Effector memory CD8-positive, alpha-beta T cell (primary cell): ENCODE measurements at regions not wholly inside any gene's neighbourhood (a gene's known extent, or its start where the extent isn't known, plus 50 kb on each side); places are given as distances from the start of the nearest gene placed in this dataset.

Source experiments
- ATAC-seq: fragments of 150-1000 bp; cut with Tn5 transposase; replicated peaks from 2 replicates; pipeline ENCODE4 v1.10.0; 2021; ENCODE audit warnings: mild to moderate bottlenecking, moderate library complexity
- DNase-seq, 3 experiments: peaks; one replicate each; pipeline ENCODE4 v3.0.0; 2021
- H3K27ac Mint-ChIP-seq, 2 donors: one replicate each; pipeline ENCODE4 v1.8.0; 2022; ENCODE audit warnings: mild to moderate bottlenecking in 2 of 2, mixed read lengths in 2 of 2, moderate library complexity in 2 of 2
- H3K27me3 Mint-ChIP-seq, 2 donors: one replicate each; pipeline ENCODE4 v1.8.0; 2022; ENCODE audit warnings: mixed read lengths in 2 of 2
- H3K36me3 Mint-ChIP-seq: one replicate; pipeline ENCODE4 v1.8.0; 2022; ENCODE audit warnings: mild to moderate bottlenecking, moderate library complexity, mixed read lengths; ENCODE audit not compliant: insufficient read depth
- H3K4me1 Mint-ChIP-seq, 2 donors: one replicate each; pipeline ENCODE4 v1.8.0; 2022; ENCODE audit warnings: low read depth in 2 of 2, mixed read lengths in 2 of 2
- H3K4me3 Mint-ChIP-seq, 2 donors: one replicate each; pipeline ENCODE4 v1.8.0; 2022; ENCODE audit warnings: mild to moderate bottlenecking in 2 of 2, mixed read lengths in 2 of 2, moderate library complexity in 2 of 2
- H3K9me3 Mint-ChIP-seq, 2 donors: one replicate each; pipeline ENCODE4 v1.8.0; 2022; ENCODE audit warnings: mixed read lengths in 2 of 2

- DNase-seq, result no peak
- no peak overlapping the region for H3K27ac Mint-ChIP-seq
- ATAC-seq, result no peak
- H3K9me3 Mint-ChIP-seq, result peaks cover 2 to 7% of the 10 kb centered on the region in 2 donors
- no peaks in the 10 kb centered on the region for H3K36me3 Mint-ChIP-seq
- H3K27me3 Mint-ChIP-seq, result peaks cover 5 to 11% of the 10 kb centered on the region in 2 donors
- H3K4me3 Mint-ChIP-seq, result no peak overlapping the region
- H3K4me1 Mint-ChIP-seq, result no peaks in the 10 kb centered on the region
These were observed 315.1 kb downstream of the UBE3D start for GRCh38 chr6:82750556-82750955.

GRCh38 chr6:82751718-82752117 lies 313.9 kb downstream of the UBE3D start:
- no peak overlapping the region for H3K27ac Mint-ChIP-seq
- no peak for ATAC-seq
- H3K36me3 Mint-ChIP-seq, result no peaks in the 10 kb centered on the region
- no peaks in the 10 kb centered on the region for H3K4me1 Mint-ChIP-seq
- DNase-seq, result no peak
- H3K9me3 Mint-ChIP-seq, result peaks cover 2 to 7% of the 10 kb centered on the region in 2 donors
- no peak overlapping the region for H3K4me3 Mint-ChIP-seq
- H3K27me3 Mint-ChIP-seq, result peaks cover 5 to 13% of the 10 kb centered on the region in 2 donors

- H3K9me3 Mint-ChIP-seq, result no peaks in the 10 kb centered on the region
- H3K4me3 Mint-ChIP-seq, result no peak overlapping the region
- no peak for DNase-seq
- no peak for ATAC-seq
- peaks cover 13 to 19% of the 10 kb centered on the region in 2 donors for H3K27me3 Mint-ChIP-seq
- no peak overlapping the region for H3K27ac Mint-ChIP-seq
- no peaks in the 10 kb centered on the region for H3K36me3 Mint-ChIP-seq
- H3K4me1 Mint-ChIP-seq, result no peaks in the 10 kb centered on the region
These were observed 303.8 kb downstream of the UBE3D start for GRCh38 chr6:82761674-82762345.

- Mint-ChIP-seq H3K4me1 (no peaks in the 10 kb centered on the region), H3K27ac (no peak overlapping the region), H3K27me3 (no peaks in the 10 kb centered on the region), H3K36me3 (peaks cover 4% of the 10 kb centered on the region), H3K4me3 (no peak overlapping the region), H3K9me3 (no peaks in the 10 kb centered on the region)
- no peak for ATAC-seq
- DNase-seq, result no peak
These were observed 299.2 kb downstream of the UBE3D start for GRCh38 chr6:82766476-82766875.

- no peaks in the 10 kb centered on the region for H3K4me1 Mint-ChIP-seq
These were observed 298.6 kb downstream of the UBE3D start for GRCh38 chr6:82767037-82767436.

GRCh38 chr6:82767447-82767846 lies 298.2 kb downstream of the UBE3D start:
- ATAC-seq (no peak), DNase-seq (no peak)
- H3K27me3 Mint-ChIP-seq, result no peaks in the 10 kb centered on the region
- no peaks in the 10 kb centered on the region for H3K9me3 Mint-ChIP-seq
- no peaks in the 10 kb centered on the region for H3K4me1 Mint-ChIP-seq
- H3K27ac Mint-ChIP-seq, result no peak overlapping the region
- H3K36me3 Mint-ChIP-seq, result peaks cover 4% of the 10 kb centered on the region
- no peak overlapping the region for H3K4me3 Mint-ChIP-seq

More at GRCh38 chr6:82767037-82767436, 298.6 kb downstream of the UBE3D start:
- no peak for DNase-seq
- H3K36me3 Mint-ChIP-seq, result peaks cover 4% of the 10 kb centered on the region
- H3K27ac Mint-ChIP-seq, result no peak overlapping the region
- H3K9me3 Mint-ChIP-seq, result no peaks in the 10 kb centered on the region
- H3K27me3 Mint-ChIP-seq, result no peaks in the 10 kb centered on the region
- H3K4me3 Mint-ChIP-seq, result no peak overlapping the region
- no peak for ATAC-seq

GRCh38 chr6:82772851-82773717 lies 292.6 kb downstream of the UBE3D start:
- DNase-seq, result no peak
- Mint-ChIP-seq H3K4me3 (no peak overlapping the region), H3K27me3 (peaks cover 0 to 8% of the 10 kb centered on the region in 2 donors), H3K27ac (no peak overlapping the region), H3K9me3 (no peaks in the 10 kb centered on the region), H3K4me1 (no peaks in the 10 kb centered on the region), H3K36me3 (peaks cover 4% of the 10 kb centered on the region)
- ATAC-seq, result no peak

- no peaks in the 10 kb centered on the region for H3K9me3 Mint-ChIP-seq
- no peak overlapping the region for H3K4me3 Mint-ChIP-seq
- peaks cover 0 to 8% of the 10 kb centered on the region in 2 donors for H3K27me3 Mint-ChIP-seq
These were observed 290.3 kb downstream of the UBE3D start for GRCh38 chr6:82775361-82775760.

GRCh38 chr6:82775981-82776380 lies 289.7 kb downstream of the UBE3D start:
- H3K9me3 Mint-ChIP-seq, result no peaks in the 10 kb centered on the region
- peaks cover 0 to 8% of the 10 kb centered on the region in 2 donors for H3K27me3 Mint-ChIP-seq
- no peaks in the 10 kb centered on the region for H3K36me3 Mint-ChIP-seq
- H3K4me3 Mint-ChIP-seq, result no peak overlapping the region
- no peak overlapping the region for H3K27ac Mint-ChIP-seq
- no peak for DNase-seq
- H3K4me1 Mint-ChIP-seq, result no peaks in the 10 kb centered on the region
- no peak for ATAC-seq

More at GRCh38 chr6:82775361-82775760, 290.3 kb downstream of the UBE3D start:
- no peak overlapping the region for H3K27ac Mint-ChIP-seq
- H3K4me1 Mint-ChIP-seq, result no peaks in the 10 kb centered on the region
- no peak for DNase-seq
- H3K36me3 Mint-ChIP-seq, result no peaks in the 10 kb centered on the region
- no peak for ATAC-seq

- DNase-seq (no peak), ATAC-seq (no peak)
- Mint-ChIP-seq H3K27me3 (peaks cover 0 to 9% of the 10 kb centered on the region in 2 donors), H3K27ac (no peak overlapping the region), H3K4me3 (no peak overlapping the region), H3K4me1 (no peaks in the 10 kb centered on the region), H3K9me3 (no peaks in the 10 kb centered on the region), H3K36me3 (no peaks in the 10 kb centered on the region)
These were observed 286.6 kb downstream of the UBE3D start for GRCh38 chr6:82779041-82779440.

- Mint-ChIP-seq H3K27ac (no peak overlapping the region), H3K27me3 (peaks cover 0 to 9% of the 10 kb centered on the region in 2 donors), H3K4me1 (no peaks in the 10 kb centered on the region), H3K36me3 (no peaks in the 10 kb centered on the region), H3K9me3 (no peaks in the 10 kb centered on the region), H3K4me3 (no peak overlapping the region)
- no peak for ATAC-seq
- no peak for DNase-seq
These were observed 285.3 kb downstream of the UBE3D start for GRCh38 chr6:82780334-82780733.

GRCh38 chr6:82781620-82782204 lies 283.9 kb downstream of the UBE3D start:
- H3K27ac Mint-ChIP-seq, result no peak overlapping the region
- no peak overlapping the region for H3K4me3 Mint-ChIP-seq
- no peak for DNase-seq
- H3K9me3 Mint-ChIP-seq, result no peaks in the 10 kb centered on the region
- peaks cover 0 to 20% of the 10 kb centered on the region in 2 donors for H3K27me3 Mint-ChIP-seq
- H3K36me3 Mint-ChIP-seq, result no peaks in the 10 kb centered on the region
- no peak for ATAC-seq
- no peaks in the 10 kb centered on the region for H3K4me1 Mint-ChIP-seq

GRCh38 chr6:82783587-82784236 lies 281.9 kb downstream of the UBE3D start:
- Mint-ChIP-seq H3K27me3 (peaks cover 0 to 35% of the 10 kb centered on the region in 2 donors), H3K27ac (no peak overlapping the region), H3K36me3 (no peaks in the 10 kb centered on the region), H3K4me3 (no peak overlapping the region), H3K4me1 (no peaks in the 10 kb centered on the region), H3K9me3 (no peaks in the 10 kb centered on the region)
- DNase-seq, result no peak
- no peak for ATAC-seq
